GM23248 (cell line): ENCODE measurements at regions not wholly inside any gene's neighbourhood (a gene's known extent, or its start where the extent isn't known, plus 50 kb on each side); places are given as distances from the start of the nearest gene placed in this dataset.

Experiments used
- DNase-seq: peaks from one replicate; pipeline ENCODE4 v3.0.0-alpha.2; 2015
- H2AFZ ChIP-seq: fragments of 200-600 bp; sonication (generic); 2 replicates; pipeline ENCODE4 v1.6.1; 2016; ENCODE audit warnings: antibody characterized with exemption
- H3F3A ChIP-seq: fragments of 200-600 bp; sonication (generic); 2 replicates; pipeline ENCODE4 v1.6.1; 2016; ENCODE audit warnings: mild to moderate bottlenecking, antibody characterized with exemption, mixed run types; ENCODE audit not compliant: insufficient read depth
- H3K27ac ChIP-seq: fragments of 200-600 bp; sonication (generic); 2 replicates; pipeline ENCODE4 v1.5.1; 2016; ENCODE audit warnings: mild to moderate bottlenecking
- H3K27me3 ChIP-seq: fragments of 200-600 bp; sonication (generic); replicated peaks from 2 replicates; pipeline ENCODE4 v1.6.1; 2016; ENCODE audit warnings: mild to moderate bottlenecking; ENCODE audit not compliant: insufficient read depth
- H3K36me3 ChIP-seq: fragments of 200-600 bp; sonication (generic); 2 replicates; pipeline ENCODE4 v1.6.1; 2016; ENCODE audit warnings: low read depth, mild to moderate bottlenecking
- H3K4me1 ChIP-seq: fragments of 200-600 bp; sonication (generic); 2 replicates; pipeline ENCODE4 v1.6.1; 2016; ENCODE audit warnings: mild to moderate bottlenecking; ENCODE audit not compliant: insufficient read depth
- H3K4me2 ChIP-seq: fragments of 200-600 bp; sonication (generic); one replicate; pipeline ENCODE4 v1.6.1; 2016; ENCODE audit warnings: mild to moderate bottlenecking; ENCODE audit not compliant: unreplicated experiment
- H3K4me3 ChIP-seq: fragments of 200-600 bp; sonication (generic); 2 replicates; pipeline ENCODE4 v1.5.1; 2016; ENCODE audit warnings: mild to moderate bottlenecking
- H3K79me2 ChIP-seq: fragments of 200-600 bp; sonication (generic); 2 replicates; pipeline ENCODE4 v1.6.1; 2016; ENCODE audit warnings: mild to moderate bottlenecking; ENCODE audit not compliant: insufficient read depth
- H3K9ac ChIP-seq: fragments of 200-600 bp; sonication (generic); 2 replicates; pipeline ENCODE4 v1.6.1; 2016; ENCODE audit warnings: mild to moderate bottlenecking
- H3K9me2 ChIP-seq: fragments of 200-600 bp; sonication (generic); 2 replicates; pipeline ENCODE4 v1.6.1; 2016; ENCODE audit warnings: mixed run types, mild to moderate bottlenecking, moderate library complexity; ENCODE audit not compliant: insufficient read depth
- H3K9me3 ChIP-seq: fragments of 200-600 bp; sonication (generic); one replicate; pipeline ENCODE4 v1.6.1; 2017; ENCODE audit warnings: low read depth
- H4K20me1 ChIP-seq: fragments of 200-600 bp; sonication (generic); 2 replicates; pipeline ENCODE4 v1.6.0; 2016; ENCODE audit not compliant: insufficient read depth
- EZH2 ChIP-seq: fragments of 200-600 bp; sonication (generic); IDR thresholded peaks from 2 replicates; pipeline ENCODE4 v1.6.1; 2018; ENCODE audit warnings: antibody characterized with exemption, mild to moderate bottlenecking; ENCODE audit not compliant: insufficient read depth, poor library complexity, severe bottlenecking
- EZH2phosphoT487 ChIP-seq: fragments of 200-600 bp; sonication (generic); IDR thresholded peaks from 2 replicates; pipeline ENCODE4 v1.6.1; 2018; ENCODE audit warnings: antibody characterized with exemption, moderate library complexity, mild to moderate bottlenecking, low read depth; ENCODE audit not compliant: insufficient read depth
- WGBS, 2 experiments: methylation state at CpG; one replicate each; pipeline ENCODE4 v1.1.6; 2015 to 2017; ENCODE audit warnings: low lambda C conversion rate in 2 of 2, low coverage in 1 of 2; ENCODE audit errors: missing lambda C conversion rate in 2 of 2; 5-methylcytosine and 5-hydroxymethylcytosine counted together
- in situ Hi-C: fragments of 300-500 bp; cut with MboI; formaldehyde crosslinking; loops from 2 replicates; pipeline ENCODE4 v1.15.0; 2020

DNA sequence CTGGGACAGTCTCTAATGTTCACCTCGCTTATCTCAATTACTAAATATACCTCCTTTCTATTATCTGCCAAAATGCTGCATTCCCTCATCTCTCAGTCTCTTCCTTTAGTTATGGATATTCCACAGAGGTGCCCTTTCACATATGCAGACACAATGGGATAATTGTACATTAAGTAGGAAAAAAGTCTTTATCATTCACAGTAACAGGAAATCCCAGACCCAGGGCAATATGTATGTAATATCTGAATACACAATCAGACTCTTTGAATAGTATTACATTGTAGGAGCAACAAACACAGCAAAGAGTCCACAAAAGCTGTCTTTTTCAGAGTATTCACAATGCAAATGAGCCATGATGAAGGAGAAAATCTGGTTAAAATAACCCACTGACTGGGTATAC lies 1399.0 kb upstream of the ZEB2 start:
- Histone ChIP-seq H3K9me3 (no peaks in the 10 kb centered on the region), H3K27ac (no peak overlapping the region), H3K4me3 (no peak overlapping the region), H4K20me1 (no peaks in the 10 kb centered on the region), H3K27me3 (no peaks in the 10 kb centered on the region), H3K4me1 (no peaks in the 10 kb centered on the region), H3F3A (no peaks in the 10 kb centered on the region), H3K4me2 (no peak overlapping the region), H2AFZ (peak overlapping the region; percentile 56; the same call in 1 of the 2 replicates), H3K9me2 (no peaks in the 10 kb centered on the region), H3K36me3 (no peaks in the 10 kb centered on the region), H3K9ac (no peak overlapping the region), H3K79me2 (no peaks in the 10 kb centered on the region)
- no peak for DNase-seq
- 94 to 95% methylated on average over 1 of the region's 1 CpG for WGBS, 2 experiments
- in situ Hi-C loops: no loop called here
- TF ChIP-seq EZH2phosphoT487 (no peak), EZH2 (no peak)

DNA sequence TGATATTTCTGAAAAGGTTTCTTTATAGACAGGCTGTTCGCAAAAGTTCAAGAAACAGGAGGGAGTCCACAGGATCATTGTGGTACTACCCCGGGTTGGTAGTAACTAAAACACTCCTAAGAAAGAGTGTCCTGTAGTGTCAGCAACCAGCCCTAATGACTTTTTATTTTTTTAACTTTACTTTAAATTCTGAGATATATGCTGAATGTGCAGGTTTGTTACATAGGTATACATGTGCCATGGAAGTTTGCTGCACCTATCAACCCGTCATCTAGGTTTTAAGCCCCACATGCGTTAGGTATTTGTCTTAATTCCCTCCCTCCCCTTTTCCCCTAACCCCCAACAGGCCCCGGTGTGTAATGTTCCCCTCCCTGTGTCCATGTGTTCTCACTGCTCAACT lies 1396.9 kb upstream of the ZEB2 start:
- no peak overlapping the region for H3K9ac ChIP-seq
- no peaks in the 10 kb centered on the region for H3K9me2 ChIP-seq
- TF ChIP-seq EZH2 (no peak), EZH2phosphoT487 (no peak)
- 95 to 97% methylated on average over 5 of the region's 5 CpGs for WGBS, 2 experiments
- in situ Hi-C loops: no loop called here
- no peaks in the 10 kb centered on the region for H3K36me3 ChIP-seq
- H3K9me3 ChIP-seq: no peaks in the 10 kb centered on the region
- no peaks in the 10 kb centered on the region for H3K79me2 ChIP-seq
- no peaks in the 10 kb centered on the region for H3K4me1 ChIP-seq
- no peak overlapping the region for H3K4me2 ChIP-seq
- DNase-seq: no peak
- no peak overlapping the region for H2AFZ ChIP-seq
- no peaks in the 10 kb centered on the region for H4K20me1 ChIP-seq
- H3K27ac ChIP-seq: no peak overlapping the region
- H3F3A ChIP-seq: no peaks in the 10 kb centered on the region
- no peak overlapping the region for H3K4me3 ChIP-seq
- no peaks in the 10 kb centered on the region for H3K27me3 ChIP-seq

DNA sequence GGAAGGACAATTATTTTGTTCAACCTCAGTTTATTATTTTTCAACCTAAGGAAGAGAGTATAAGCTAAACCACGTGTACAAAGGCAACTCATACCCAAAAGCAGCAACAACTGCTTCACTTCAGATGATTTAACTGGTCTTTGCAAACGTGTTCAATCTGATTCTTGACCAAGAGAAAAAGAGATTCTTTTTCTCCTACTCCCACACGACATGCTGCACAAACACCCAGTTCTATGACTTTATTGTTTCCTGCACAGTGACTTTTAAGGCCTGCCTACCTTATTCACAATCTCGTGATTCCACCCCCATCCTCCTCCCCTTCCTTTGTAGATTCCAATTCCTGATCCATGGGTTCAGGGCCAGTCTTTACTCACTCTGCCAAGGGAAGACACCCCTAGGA lies 1394.8 kb upstream of the ZEB2 start:
- Histone ChIP-seq H3F3A (no peaks in the 10 kb centered on the region), H3K4me1 (no peaks in the 10 kb centered on the region), H3K9me3 (no peaks in the 10 kb centered on the region), H3K4me3 (no peak overlapping the region), H3K4me2 (no peak overlapping the region), H2AFZ (no peak overlapping the region), H3K27ac (no peak overlapping the region), H3K79me2 (no peaks in the 10 kb centered on the region), H3K9me2 (no peaks in the 10 kb centered on the region), H3K9ac (no peak overlapping the region), H3K27me3 (no peaks in the 10 kb centered on the region), H3K36me3 (no peaks in the 10 kb centered on the region), H4K20me1 (no peaks in the 10 kb centered on the region)
- WGBS, 2 experiments: 75 to 77% methylated on average over 4 of the region's 4 CpGs
- DNase-seq: no peak
- in situ Hi-C loops: no loop called here
- TF ChIP-seq EZH2 (no peak), EZH2phosphoT487 (no peak)

DNA sequence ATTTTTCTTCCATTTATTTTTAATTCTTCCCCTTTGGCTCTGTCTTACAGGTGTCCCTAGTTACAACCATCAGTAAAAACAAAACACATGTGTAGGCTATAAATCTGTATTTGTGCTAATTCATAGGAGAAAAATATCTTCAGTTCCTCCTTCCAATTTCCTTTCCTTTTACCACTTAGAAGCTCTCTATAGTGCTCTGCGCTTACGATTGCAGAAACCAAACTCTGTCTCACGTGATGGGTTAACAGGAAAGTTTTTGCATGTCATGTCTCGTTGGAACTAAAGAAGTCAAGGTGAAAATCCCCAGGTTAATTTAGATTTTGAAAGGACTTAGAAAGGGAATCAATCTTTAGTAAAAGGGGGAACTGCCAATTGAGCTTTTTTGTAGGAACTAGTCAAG lies 1390.5 kb upstream of the ZEB2 start:
- no peak overlapping the region for H3K27ac ChIP-seq
- no peaks in the 10 kb centered on the region for H3K4me1 ChIP-seq
- TF ChIP-seq EZH2phosphoT487 (no peak), EZH2 (no peak)
- WGBS, 2 experiments: 91 to 93% methylated on average over 4 of the region's 4 CpGs
- in situ Hi-C loops: no loop called here
- H2AFZ ChIP-seq: no peak overlapping the region
- no peaks in the 10 kb centered on the region for H3K9me3 ChIP-seq
- no peak overlapping the region for H3K4me3 ChIP-seq
- H4K20me1 ChIP-seq: no peaks in the 10 kb centered on the region
- no peaks in the 10 kb centered on the region for H3F3A ChIP-seq
- DNase-seq: no peak
- H3K36me3 ChIP-seq: no peaks in the 10 kb centered on the region
- no peaks in the 10 kb centered on the region for H3K79me2 ChIP-seq
- no peaks in the 10 kb centered on the region for H3K27me3 ChIP-seq
- no peak overlapping the region for H3K9ac ChIP-seq
- no peaks in the 10 kb centered on the region for H3K9me2 ChIP-seq
- no peak overlapping the region for H3K4me2 ChIP-seq

DNA sequence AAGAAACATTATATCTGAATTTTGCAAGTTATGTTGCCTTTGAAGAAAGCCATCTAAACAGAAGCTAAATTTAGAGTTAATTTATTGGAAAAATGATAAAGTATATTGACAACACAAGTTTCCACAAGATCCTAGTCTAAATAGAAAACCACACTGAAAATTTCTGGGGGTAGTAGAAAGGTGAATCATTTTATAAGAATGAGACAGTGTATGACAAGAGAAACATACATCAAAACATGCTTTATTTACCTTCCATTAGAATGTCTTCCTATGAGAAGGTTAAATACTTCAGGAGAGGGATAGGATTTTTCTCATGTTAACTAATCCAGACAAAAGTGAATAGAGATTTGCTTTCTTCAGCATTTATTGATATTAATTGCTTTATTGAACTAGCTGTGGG lies 1389.8 kb upstream of the ZEB2 start:
- no peak overlapping the region for H3K9ac ChIP-seq
- H3K9me3 ChIP-seq: no peaks in the 10 kb centered on the region
- no peaks in the 10 kb centered on the region for H3K36me3 ChIP-seq
- DNase-seq: no peak
- no peak overlapping the region for H3K27ac ChIP-seq
- no peaks in the 10 kb centered on the region for H3K27me3 ChIP-seq
- H3F3A ChIP-seq: no peaks in the 10 kb centered on the region
- no peak overlapping the region for H3K4me2 ChIP-seq
- no peaks in the 10 kb centered on the region for H4K20me1 ChIP-seq
- in situ Hi-C loops: no loop called here
- no peaks in the 10 kb centered on the region for H3K4me1 ChIP-seq
- TF ChIP-seq EZH2 (no peak), EZH2phosphoT487 (no peak)
- H3K79me2 ChIP-seq: no peaks in the 10 kb centered on the region
- no peaks in the 10 kb centered on the region for H3K9me2 ChIP-seq
- H2AFZ ChIP-seq: no peak overlapping the region
- H3K4me3 ChIP-seq: no peak overlapping the region
